ENCODE measurements at regions not wholly inside any gene's neighbourhood (a gene's known extent, or its start where the extent isn't known, plus 50 kb on each side); places are given as distances from the start of the nearest gene placed in this dataset.
"Not testable (repeated sequence)": the region's sequence is repeated elsewhere in the genome, so short reads cannot be mapped to it uniquely, and the experiment has no call there.

DNA sequence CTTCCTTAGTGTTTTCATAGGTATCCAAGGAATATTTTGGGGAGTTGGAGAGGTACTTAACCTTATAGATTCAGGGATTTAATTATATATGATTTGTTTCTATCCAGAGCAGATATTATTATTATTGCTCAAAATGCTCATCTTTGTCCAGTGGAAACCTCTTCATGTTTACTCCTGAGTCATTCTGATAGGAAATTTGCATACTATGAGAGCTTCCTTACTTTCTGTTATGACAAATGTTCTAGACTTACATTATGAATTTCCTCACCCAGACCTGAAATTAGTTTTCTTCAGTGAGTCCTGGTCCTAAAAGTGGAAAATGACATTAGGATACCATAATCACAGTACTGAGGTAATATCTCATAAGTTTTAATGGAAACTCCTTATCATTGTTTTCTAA is 57.5 kb upstream of the PLPPR5 start:
- no peak for TF ChIP-seq CTCF (IDR thresholded peaks at IDR 0.05)
- TF ChIP-seq ZFX (IDR thresholded peaks at IDR 0.05; ENCODE audit: borderline replicate concordance): no peak
- H3K27ac ChIP-seq: no peak overlapping the region

DNA sequence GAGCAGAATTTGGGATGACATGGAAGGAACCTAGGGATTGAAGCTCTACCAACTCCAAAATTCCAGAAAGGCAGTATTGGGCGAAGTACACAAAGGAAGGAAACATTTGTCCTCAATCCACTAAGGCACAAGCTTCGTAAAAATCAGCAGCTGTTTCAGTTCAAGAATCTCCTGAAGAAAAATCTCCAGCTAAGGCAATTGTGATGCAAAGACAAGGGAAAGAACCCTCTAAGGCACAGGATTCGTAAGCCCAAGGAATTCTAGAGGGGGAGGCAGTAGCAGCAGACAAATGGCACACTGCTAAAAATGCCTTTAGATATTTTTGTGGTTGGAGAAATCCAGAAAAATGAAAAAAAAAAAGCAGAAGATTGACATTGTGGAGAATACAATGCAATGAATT is 64.5 kb upstream of the PLPPR5 start:
- TF ChIP-seq ZFX (IDR thresholded peaks at IDR 0.05; ENCODE audit: borderline replicate concordance) (no peak), CTCF (IDR thresholded peaks at IDR 0.05) (no peak)
- H3K27ac ChIP-seq: no peak overlapping the region

GRCh38 chr1:99078529-99078928 is 73.9 kb upstream of the PLPPR5 start:
- H3K27ac ChIP-seq: not testable (repeated sequence)

- H3K27ac ChIP-seq: no peak overlapping the region
- TF ChIP-seq ZFX (IDR thresholded peaks at IDR 0.05; ENCODE audit: borderline replicate concordance) (no peak), CTCF (IDR thresholded peaks at IDR 0.05) (no peak)
Measured at GRCh38 chr1:99082366-99082765, 77.7 kb upstream of the PLPPR5 start.

GRCh38 chr1:99083338-99083737 is 78.7 kb upstream of the PLPPR5 start:
- H3K27ac ChIP-seq: no peak overlapping the region
- TF ChIP-seq CTCF (IDR thresholded peaks at IDR 0.05): no peak
- no peak for TF ChIP-seq ZFX (IDR thresholded peaks at IDR 0.05; ENCODE audit: borderline replicate concordance)

DNA sequence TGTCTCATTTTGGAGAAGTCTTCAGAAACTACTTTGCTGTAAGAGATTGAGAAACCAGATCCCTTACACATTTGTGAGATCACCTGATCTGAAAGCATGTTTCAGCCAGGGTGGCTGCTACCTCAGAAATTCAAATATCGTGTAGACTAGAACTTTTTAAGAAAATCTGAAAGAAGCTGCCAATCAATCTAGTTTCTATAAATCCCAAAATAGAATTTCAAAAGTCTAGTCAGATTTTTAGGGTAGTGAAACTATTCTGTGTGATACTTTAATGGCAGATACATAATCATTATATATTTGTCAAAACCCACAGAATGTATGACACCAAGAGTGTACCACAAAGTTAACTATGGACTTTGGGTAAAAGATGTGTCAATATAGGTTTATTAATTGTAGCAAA is 79.9 kb upstream of the PLPPR5 start:
- TF ChIP-seq CTCF (IDR thresholded peaks at IDR 0.05): no peak
- H3K27ac ChIP-seq: no peak overlapping the region

DNA sequence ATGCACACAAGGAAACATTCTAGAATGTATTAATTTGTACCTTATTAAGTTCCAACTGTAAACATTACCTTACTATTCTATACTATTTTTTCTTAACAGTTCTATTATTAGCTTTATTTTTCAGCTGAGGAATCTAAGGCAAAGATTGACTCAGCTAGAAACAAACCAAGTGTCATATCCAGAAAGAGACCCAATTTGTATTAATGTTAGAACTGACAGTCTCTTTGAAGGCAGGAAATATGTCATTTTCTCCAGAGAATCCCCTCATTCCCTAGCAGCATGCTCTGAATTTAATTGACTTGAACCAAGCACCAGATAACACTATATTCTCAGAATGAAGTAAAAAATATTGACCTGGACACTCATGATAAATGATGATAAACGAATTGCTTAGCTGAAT is 81.4 kb upstream of the PLPPR5 start:
- H3K27ac ChIP-seq: no peak overlapping the region
- TF ChIP-seq CTCF (IDR thresholded peaks at IDR 0.05) (no peak), ZFX (IDR thresholded peaks at IDR 0.05; ENCODE audit: borderline replicate concordance) (no peak)

GRCh38 chr1:99098589-99098988 is 93.9 kb upstream of the PLPPR5 start:
- no peak overlapping the region for H3K27ac ChIP-seq
- TF ChIP-seq ZFX (IDR thresholded peaks at IDR 0.05; ENCODE audit: borderline replicate concordance) (no peak), CTCF (IDR thresholded peaks at IDR 0.05) (no peak)

Measured in 22Rv1 (cell line).